Stimulated activated CD4-positive, alpha-beta T cell treated with anti-CD3 and anti-CD28 coated beads, Interleukin-4, amount 100 ng/mL, for 48 hours (primary cell): ENCODE measurements at regions not wholly inside any gene's neighbourhood (a gene's known extent, or its start where the extent isn't known, plus 50 kb on each side); places are given as distances from the start of the nearest gene placed in this dataset.
"Not testable (repeated sequence)": the region's sequence is repeated elsewhere in the genome, so short reads cannot be mapped to it uniquely, and the experiment has no call there.

ENCODE experiments used
- DNase-seq, 2 donors: peaks; one replicate each; pipeline ENCODE4 v3.0.0-alpha.2; 2020; ENCODE audit warnings: low read depth in 2 of 2

DNA sequence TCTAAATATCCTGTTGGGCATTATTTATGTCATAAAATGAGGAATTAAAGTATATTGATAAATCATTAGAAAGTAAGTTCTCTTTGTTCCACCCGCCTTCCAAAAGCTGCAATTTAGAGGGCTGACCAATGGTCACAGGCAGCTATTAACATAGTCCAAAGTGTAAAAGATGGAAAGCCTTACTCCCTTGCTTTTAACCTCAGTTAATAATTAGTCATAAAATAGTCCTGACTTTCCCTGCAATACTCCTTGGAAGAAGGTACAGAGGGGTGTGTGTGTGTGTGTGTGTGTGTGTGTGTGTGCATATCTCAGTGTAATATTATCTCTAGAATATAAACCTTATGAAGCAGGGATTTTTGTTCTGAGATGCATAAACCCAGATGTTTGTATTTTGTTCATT, 275.4 kb downstream of the FAT4 start:
- no peak for DNase-seq

DNA sequence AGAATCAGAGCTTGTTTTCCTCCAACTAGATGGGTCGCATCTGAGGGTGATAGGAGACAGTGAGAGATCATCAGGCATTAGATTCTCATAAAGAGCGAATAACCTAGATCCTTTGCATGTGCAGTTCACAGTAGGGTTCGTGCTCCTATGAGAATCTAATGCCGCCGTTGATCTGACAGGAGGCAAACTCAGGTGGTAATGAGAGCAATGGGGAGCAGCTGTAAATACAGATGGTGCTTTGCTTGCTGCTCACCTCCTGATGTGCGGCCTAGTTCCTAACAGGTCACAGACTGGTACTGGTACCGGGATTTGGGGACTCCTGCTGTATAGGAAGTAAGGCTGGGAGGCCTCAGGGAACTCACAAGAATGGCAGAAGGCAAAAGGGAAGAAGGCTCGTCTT, 276.5 kb downstream of the FAT4 start:
- DNase-seq, result no peak

DNA sequence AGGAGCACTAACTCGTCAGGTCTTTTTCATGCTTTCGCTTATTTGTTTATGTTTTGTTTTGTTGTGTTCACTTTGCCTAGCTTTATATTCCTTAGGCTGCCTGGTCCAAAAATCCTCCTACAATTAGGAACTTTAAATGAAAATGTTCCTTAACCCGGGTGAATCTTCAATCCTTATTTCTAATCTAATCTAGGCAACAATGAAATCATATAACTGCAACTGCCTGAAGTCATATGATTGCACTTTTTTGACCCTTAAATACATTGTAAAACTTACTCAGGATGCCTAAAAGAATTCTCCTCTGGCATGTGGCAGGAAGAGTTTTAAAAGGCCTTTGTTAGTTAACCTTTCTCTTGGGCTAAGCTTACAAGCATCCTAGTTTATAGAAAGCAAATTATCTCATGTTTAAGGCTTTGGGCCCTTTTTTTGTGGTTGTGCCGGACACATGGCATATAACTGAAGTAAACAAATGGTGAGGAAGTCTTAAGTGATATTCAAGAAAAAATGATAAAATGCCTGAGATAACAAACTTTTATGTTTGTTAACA, 279.4 kb downstream of the FAT4 start:
- no peak for DNase-seq

DNA sequence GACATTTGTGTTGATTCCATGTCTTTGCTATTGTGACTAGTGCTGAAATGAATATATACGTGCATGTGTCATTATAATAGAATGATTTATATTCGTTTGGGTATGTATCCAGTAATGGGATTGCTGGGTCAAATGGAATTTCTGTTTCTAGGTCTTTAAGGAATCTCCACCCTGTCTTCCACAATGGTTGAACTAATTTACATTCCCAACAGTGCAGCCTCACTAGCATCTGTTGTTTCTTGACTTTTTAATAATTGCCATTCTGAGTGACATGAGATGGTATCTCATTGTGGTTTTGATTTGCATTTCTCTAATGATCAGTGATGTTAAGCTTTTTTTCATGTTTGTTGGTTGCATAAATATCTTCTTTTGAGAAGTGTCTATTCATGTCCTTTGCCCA, 291.2 kb downstream of the FAT4 start:
- DNase-seq, result not testable (repeated sequence)

DNA sequence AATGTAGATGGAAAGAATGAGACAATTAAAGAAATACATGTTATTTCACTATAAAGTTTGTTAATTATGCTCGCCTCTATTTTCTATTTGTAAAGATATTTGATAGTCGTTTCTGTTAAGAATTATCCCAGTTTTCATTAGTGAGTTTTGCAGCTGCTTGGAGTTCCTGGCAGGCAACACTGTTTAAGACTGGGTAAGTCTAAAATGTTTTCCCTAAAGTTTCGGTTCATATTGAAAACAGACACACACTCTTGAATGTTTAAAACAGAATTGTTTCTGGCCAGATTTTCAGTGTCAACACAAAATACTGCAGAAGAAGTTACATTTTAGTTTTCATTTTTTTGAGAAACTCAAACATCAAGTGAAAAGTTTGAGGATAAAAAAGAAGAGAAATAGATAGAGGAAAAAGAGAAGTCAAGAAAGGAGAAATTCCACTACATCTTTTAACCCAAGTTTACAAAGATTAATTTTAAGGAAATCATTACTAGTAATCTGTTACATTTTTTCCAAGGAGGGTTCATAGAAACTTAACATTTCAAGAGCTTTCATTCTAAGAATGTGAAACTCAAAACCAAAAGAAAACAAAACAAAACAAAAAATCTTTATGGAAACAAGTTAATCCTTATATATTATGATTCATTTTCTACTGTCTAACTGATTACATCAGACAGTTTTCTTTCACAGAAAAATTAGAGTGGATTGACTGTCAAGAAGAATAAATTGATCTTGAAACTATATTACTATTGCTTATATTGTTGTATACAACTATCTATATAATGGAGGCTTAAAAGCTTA, 305.5 kb downstream of the FAT4 start:
- no peak for DNase-seq

DNA sequence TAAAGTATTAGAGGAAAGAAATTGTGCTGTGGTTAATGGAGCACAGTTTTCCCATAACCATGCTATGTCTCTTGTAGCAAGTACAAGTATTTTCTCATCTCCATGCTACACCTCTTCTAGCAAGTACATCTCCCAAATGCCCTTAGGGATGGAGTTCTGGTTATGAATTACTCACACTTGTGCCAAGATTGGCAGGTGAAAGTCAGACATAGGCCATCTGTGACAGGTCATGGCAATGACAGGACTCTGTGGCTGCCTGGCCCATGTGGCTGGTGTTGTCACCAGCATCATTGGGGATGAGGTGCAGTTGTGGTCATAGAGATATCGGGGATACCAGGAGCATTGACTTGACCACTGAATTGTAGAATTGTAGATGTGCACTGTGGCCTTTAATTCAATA, 310.2 kb downstream of the FAT4 start:
- DNase-seq, result no peak

DNA sequence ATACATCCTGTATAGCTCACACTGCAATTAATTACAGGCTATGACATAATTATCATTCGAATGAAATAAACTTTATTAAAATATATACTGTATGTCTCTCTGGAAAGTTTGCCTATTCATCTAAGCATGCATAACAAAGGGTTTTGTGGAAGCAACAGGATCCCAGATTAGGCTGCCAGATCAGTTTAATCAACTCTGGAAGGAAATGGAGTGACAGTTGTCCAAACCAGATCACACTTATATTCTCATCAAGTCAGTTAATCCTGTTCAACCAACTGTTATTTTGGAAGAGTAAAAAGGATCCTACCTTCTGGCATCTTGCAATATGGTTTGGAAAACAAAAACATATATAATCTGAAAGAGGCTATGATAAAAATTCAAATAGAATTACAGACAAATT, 312.2 kb downstream of the FAT4 start:
- DNase-seq, result no peak

DNA sequence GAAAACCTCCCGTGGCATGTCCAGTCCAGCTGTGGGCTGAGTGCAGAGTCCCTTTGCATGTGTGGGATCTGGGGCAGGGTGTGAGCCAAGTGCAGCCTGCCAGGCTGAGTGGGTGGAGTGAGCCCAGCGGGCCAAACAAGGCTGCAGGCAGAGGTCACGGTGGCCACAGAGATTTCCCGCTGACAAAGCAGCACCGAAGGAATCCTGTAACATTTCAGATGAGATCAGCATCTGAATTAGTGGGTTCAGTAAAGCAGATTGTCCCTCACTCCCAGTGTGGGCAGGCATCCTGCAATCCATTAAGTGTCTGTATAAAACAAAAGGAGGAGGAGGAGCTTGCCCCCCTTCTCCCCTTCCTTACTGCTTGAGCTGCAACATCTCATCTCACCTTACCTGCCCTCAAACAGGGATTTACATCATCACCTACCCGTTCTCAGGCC, 324.4 kb downstream of the FAT4 start:
- DNase-seq, result no peak

DNA sequence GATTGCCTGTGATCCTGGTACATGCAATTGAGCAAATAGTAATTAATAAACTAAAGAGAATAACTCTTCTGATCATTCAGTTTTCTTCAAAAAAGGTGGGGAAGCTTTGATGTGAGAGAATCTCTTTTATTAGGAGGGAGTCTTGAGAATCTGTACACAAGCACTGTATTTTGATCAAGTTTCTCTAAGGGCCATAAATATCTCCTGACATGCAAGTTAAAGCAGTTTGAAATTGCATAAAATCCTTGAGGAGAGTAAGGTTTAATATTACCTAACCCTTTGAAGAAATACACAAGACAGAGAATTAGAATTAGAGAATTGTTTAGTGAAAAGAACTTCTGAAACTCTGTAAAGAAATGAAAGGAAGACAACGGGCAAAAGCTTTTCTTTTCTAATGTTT, 326.9 kb downstream of the FAT4 start:
- DNase-seq, result no peak

DNA sequence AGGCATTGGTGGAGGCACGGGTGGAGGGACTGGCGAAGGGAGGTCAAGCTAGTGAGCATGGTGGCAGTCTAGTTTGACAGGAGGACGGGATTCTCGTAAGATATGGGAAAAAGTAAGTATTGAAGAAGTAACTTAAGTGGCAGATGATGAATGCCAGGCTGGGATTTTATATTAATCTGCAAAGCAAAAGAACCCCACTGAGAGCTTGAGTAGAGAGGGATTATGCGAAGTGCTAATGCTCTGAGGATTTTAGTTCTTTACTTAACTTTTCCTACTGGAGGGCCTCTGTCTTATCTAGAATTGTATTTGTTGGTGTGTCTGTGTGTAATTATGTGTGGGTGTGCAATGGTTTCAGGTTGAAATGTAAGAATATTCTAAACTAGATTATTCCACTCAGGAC, 327.9 kb downstream of the FAT4 start:
- DNase-seq, result no peak

DNA sequence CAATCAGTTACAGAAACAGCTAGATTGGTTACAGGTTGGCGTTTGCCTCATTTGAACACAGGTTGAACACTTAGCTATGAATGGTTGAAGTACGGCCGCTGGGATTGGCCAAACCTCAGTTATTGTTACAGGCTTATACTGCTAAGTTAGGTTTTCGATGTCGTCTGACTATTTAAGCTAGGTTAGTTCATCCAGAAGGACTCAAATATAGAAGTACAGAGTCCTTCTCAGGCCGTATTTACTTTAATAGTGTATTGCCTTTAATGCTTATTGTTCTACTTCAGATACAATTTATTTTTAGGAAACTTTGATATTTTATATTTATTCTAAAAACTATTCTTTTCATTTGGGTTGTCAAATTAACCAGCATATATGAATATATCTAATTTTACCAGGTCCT, 334.7 kb downstream of the FAT4 start:
- no peak for DNase-seq

DNA sequence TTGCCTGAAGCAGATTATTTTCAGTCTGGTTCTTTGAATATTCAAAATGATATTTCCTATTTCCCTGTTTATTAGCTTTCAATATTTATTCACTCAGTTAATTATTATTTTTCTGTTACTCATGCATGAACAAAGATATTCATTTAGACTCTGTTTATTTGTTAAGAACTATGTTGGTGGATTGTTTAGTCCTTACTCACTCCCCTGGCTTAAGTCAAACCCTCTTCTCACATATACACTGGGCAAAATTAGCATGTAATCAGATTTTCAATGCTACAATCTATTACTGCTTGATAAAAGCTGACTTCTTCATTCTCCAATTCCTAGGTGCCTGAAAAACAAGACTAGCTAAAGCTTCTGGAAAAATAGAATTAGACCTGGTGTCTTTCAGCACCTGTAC, 335.8 kb downstream of the FAT4 start:
- DNase-seq, result no peak

DNA sequence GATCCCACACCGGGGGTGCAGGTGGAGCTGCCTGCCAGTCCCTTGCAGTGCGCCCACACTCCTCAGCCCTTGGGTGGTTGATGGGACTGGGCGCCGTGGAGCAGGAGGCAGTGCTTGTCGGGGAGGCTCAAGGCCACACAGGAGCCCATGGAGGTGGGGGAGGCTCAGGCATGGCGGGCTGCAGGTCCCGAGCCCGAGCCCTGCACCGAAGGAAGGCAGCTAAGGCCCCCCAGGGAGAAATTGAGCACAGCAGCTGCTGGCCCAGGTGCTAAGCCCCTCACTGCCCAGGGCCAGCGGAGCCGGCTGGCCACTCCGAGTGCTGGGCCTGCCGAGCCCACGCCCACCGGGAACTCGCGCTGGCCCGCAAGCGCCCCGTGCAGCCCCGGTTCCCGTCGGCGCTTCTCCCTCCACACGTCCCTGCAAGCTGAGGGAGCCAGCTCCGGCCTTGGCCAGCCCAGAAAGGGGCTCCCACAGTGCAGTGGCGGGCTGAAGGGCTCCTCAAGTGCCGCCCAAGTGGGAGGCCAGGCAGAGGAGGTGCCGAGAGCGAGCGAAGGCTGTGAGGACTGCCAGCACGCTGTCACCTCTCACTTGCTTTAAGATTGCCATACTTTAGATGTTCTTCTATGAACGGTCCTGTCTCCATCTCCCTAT, 337.1 kb downstream of the FAT4 start:
- not testable (repeated sequence) for DNase-seq

DNA sequence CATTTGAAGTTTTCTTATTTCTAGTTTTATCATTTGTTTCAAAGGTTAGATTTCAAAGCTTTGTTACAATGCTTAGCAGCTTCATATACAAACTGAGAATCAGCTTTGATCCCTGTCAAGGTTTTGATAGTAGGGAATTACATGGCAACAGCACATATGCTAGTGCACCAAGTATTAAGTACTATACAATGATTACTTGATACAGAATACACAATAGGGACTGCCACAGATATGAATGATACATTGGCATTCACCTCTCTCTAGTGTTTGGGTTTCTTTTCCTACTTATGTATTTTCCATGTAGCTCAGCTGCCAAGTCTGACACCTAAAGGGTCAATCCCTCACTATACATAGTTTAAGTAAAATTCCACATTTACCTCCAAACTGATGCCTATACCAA, 344.0 kb downstream of the FAT4 start:
- DNase-seq, result no peak

DNA sequence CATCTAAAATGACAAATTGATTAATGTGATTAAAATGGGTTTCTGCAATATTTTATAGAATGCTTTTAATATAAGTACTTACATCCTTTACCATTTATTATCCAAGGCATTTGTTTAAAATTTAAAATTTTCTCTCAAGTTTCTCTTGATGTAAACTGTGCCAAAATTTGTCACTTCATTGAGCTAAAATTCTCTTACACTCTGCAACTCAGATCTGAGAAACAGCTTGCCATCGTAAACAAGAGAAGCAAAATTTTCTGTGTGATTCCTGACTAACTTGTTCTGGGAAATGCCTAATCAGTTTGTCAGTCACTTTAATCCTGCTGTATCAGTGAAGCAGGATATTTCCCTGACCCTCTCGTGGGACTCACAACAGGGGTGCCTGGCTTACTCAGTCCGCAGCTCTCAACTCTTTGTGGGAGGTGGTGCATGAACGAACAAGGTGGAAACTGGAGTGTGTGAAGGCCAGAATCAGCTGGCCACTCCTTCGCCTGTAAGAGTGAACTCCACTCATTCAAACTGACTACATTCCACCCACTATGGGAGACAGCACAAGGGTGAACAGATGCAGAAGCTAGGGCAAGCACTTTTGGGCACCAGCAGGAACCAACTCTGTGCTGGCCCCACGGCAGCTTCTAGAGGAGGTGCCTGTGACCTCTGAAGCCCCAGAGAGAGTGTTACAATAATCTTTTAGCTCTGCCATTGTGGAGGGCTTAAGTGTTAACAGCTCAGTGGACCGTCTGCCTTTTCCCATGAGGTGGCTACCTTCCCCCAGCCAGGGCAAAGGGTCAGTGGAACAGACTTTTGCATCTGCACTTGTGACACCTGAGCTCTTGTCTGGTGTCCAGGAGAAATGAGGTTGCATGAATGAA, 349.4 kb downstream of the FAT4 start:
- DNase-seq, result no peak

DNA sequence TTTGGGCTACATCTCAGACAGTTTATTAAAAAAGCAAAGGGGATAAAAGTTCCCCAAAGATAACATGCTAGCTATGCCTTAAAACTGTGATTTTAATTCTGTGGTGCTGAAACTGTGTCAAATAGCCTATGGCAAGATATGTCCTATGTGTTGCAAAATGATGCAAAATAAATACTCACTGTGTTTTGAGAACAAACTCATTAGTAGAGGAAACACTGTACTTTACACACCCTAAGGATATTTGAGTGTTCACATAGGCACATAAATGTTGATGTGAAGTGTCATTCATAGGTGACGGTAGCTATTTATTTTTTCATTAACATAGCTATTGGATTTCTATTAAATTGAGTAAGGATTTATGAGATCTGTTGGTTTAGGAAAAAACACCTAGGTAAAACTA, 351.9 kb downstream of the FAT4 start:
- no peak for DNase-seq

DNA sequence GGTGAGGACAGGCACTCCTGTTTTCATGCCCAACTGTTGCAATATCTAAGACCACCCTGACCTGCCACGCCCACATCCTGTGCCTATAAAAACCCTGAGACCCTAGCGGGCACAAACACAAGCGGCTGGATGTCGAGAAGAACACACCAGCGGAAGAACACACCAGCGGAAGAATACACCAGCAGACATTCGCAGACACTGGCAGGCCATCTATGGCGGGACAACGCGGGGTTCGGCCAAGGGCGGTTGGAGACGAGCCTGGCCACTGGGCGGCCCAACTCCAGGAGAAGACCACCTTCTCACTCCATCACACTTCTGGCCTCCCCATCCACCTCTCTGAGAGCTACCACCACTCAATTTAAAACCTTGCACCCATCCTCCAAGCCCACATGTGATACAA, 361.4 kb downstream of the FAT4 start:
- no peak for DNase-seq

DNA sequence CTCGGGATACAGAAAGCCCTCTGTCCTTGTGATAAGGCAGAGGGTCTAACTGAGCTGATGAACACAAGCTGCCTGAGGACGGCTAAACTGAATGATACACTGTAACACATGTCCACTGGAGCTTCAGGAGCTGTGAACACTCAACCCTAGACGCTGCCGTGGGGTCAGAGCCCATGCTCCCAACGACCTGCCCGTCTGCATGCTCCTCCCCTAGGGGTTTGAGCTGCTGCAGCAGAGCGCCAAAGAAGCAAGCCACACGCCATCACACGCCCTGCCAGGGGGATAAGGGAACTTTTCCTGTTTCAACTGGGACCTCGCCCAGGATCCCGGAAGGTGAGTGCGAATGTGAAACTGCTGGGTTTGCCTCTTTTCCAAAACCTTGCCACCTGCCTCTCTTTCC, 361.8 kb downstream of the FAT4 start:
- no peak for DNase-seq

DNA sequence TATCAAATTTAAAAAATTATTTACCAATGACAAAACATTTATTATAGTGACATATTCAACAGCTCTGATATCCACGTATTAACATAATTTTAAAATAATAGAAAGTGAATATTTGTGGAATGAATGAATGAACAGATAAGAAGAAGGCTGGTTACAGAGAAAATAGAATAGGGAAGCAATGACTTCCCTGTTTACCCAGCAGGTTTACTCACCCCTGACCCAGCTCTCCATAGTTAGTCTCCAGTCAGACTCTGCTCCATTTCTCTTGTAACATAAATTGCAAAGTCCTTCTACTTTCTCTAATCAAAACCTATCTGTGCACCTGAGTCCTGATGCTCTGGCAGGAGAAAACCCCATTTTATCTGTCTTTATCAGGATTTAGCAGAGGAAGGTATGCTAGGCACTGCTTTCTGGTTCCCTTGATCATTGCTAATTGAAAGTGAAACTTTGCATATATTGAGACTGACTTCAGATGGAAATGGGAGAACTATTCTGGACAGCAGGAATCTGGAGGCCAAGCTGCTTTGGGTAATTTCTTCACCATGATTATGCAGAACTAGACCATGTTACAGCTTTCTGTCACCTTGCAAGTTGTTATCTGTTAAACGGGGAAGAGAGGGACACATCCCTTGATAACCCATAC, 363.0 kb downstream of the FAT4 start:
- DNase-seq, result no peak

DNA sequence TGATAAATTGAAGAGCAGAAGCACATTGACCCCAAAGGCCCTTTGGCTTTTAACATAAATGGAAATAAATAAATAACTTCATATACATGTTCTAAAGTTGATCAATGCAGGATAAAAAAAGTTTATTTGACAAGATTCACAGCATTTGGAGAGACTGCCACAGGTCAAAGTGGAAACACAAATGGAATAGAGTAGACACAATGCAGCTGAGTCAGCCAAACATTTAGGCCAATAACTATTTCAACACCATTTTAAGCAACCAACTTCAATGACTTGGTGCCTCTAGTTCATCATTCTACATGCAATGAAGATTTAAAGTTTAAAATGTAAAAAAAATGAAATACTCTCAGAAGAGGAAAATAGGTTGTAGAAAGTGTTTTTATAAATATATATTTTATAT, 365.2 kb downstream of the FAT4 start:
- no peak for DNase-seq

DNA sequence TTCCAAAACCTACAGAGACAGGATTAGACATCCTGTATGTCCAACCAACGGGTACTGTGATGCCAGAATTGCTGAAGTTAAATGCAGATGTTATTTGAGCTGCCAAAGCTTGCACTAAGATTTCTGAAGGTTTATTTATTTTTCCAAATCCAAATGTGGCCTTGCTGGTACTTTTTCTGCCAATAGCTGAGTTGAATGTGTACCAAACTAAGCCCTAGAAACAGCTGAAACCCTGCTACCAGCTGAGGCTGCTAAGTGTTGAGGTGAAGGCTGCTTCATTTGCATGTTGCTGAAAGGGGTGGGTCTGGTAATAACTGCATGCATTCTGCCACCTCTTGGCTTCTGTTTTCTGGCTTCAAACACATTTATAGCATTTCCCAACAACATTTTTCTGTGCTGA, 366.5 kb downstream of the FAT4 start:
- no peak for DNase-seq

DNA sequence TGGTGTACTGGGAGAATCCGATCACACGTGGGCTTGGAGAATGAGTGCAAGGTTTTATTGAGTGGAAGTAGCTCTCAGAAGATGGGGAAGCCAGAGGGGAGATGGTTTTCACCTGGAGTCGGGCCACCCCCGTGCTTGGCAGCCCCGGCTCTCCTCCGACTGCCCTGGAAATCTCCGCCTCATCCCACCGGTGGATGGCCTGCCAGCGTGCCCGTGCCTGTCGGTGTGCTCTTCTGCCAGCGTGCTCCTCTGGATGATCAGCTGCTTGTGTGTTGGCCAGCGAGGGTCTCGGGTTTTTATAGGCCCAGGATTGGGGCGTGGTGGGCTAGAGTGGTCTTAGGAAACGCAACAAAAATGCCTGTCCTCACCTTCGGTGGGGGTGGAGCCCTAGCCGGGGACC, 368.0 kb downstream of the FAT4 start:
- DNase-seq, result no peak
